AG10803 (cell line): ENCODE measurements at regions not wholly inside any gene's neighbourhood (a gene's known extent, or its start where the extent isn't known, plus 50 kb on each side); places are given as distances from the start of the nearest gene placed in this dataset.

Source experiments
- DNase-seq: peaks from one replicate; pipeline ENCODE4 v3.0.0; 2010; ENCODE audit warnings: low read depth
- H3K4me3 ChIP-seq: 2 replicates; pipeline ENCODE4 v1.5.1; 2011; ENCODE audit warnings: mild to moderate bottlenecking, low read length, control low read depth
- CTCF ChIP-seq: conservative IDR thresholded peaks from 2 replicates; pipeline ENCODE4 v1.5.1; 2011; ENCODE audit warnings: mild to moderate bottlenecking, low read length, control low read depth, inconsistent platforms

- no peak for DNase-seq
- no peak overlapping the region for H3K4me3 ChIP-seq
- TF ChIP-seq CTCF: no peak
Measured at GRCh38 chr10:4215963-4216575, 431.1 kb upstream of the KLF6 start.

GRCh38 chr10:4215485-4215884 lies 430.5 kb upstream of the KLF6 start:
- no peak overlapping the region for H3K4me3 ChIP-seq
- no peak for DNase-seq
- TF ChIP-seq CTCF: no peak

- peak; percentile 54 for DNase-seq
Measured at GRCh38 chr10:4214908-4215307, 429.9 kb upstream of the KLF6 start.

GRCh38 chr10:4213441-4213840 lies 428.4 kb upstream of the KLF6 start:
- no peak for TF ChIP-seq CTCF
- no peak for DNase-seq
- no peak overlapping the region for H3K4me3 ChIP-seq

More at GRCh38 chr10:4214908-4215307, 429.9 kb upstream of the KLF6 start:
- H3K4me3 ChIP-seq: no peak overlapping the region
- TF ChIP-seq CTCF: no peak

GRCh38 chr10:4212111-4212630 lies 427.2 kb upstream of the KLF6 start:
- no peak overlapping the region for H3K4me3 ChIP-seq
- TF ChIP-seq CTCF: no peak
- DNase-seq: peak; percentile 44

GRCh38 chr10:4208499-4208898 lies 423.5 kb upstream of the KLF6 start:
- TF ChIP-seq CTCF: no peak
- H3K4me3 ChIP-seq: no peak overlapping the region
- DNase-seq: no peak

GRCh38 chr10:4205113-4205512 lies 420.1 kb upstream of the KLF6 start:
- no peak for TF ChIP-seq CTCF
- no peak for DNase-seq
- H3K4me3 ChIP-seq: no peak overlapping the region
